ENCODE measurements at regions not wholly inside any gene's neighbourhood (a gene's known extent, or its start where the extent isn't known, plus 50 kb on each side); places are given as distances from the start of the nearest gene placed in this dataset.

- intact Hi-C loops (cut with DNase I) = no loop called here
- no peaks in the 10 kb centered on the region for H3K27me3 ChIP-seq
- H3K4me3 ChIP-seq = no peak overlapping the region
- ATAC-seq = no peak
- no peak overlapping the region for H3K27ac ChIP-seq
- H3K9me3 ChIP-seq = no peaks in the 10 kb centered on the region
- DNase-seq = no peak
- no peaks in the 10 kb centered on the region for H3K36me3 ChIP-seq (replicated peaks in 1 of 2; ENCODE audit: insufficient read depth in 1 of 2, low read depth in 2 of 2)
- TF ChIP-seq POLR2A (IDR thresholded peaks at IDR 0.05) (no peak), CTCF (IDR thresholded peaks at IDR 0.05) (no peak)
- WGBS, 2 donors = 60 to 78% methylated on average over 7 of the region's 7 CpGs
- no peaks in the 10 kb centered on the region for H3K4me1 ChIP-seq
These were observed 520.8 kb downstream of the HAPSTR1 start for GRCh38 chr16:9612267-9612666.

DNA sequence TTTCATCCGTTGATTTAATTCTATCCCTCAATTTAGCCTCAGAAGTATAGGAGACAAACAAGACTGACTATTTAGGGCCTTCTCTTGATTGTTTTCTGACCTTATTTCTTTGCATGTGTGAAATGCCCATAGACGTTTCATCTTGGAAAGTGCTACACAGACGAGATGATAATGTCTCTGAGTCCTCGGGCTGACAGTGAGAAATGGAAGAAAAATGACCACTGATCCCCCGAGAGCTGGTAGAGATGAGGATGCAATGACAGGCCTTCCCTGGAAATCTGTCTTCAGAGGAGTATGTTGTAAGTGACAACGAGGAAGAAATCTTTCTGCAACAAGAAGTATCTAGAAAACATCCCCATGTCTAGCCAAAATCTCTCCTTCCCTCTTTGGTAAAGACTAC is 522.9 kb downstream of the HAPSTR1 start:
- 77 to 82% methylated on average over 6 of the region's 6 CpGs for WGBS, 2 donors
- Histone ChIP-seq H3K27me3 (no peaks in the 10 kb centered on the region), H3K36me3 (replicated peaks in 1 of 2; ENCODE audit: insufficient read depth in 1 of 2, low read depth in 2 of 2) (no peaks in the 10 kb centered on the region), H3K4me1 (no peaks in the 10 kb centered on the region), H3K27ac (no peak overlapping the region), H3K4me3 (no peak overlapping the region), H3K9me3 (no peaks in the 10 kb centered on the region)
- intact Hi-C loops (cut with DNase I) = no loop called here
- DNase-seq = no peak
- no peak for ATAC-seq
- TF ChIP-seq POLR2A (IDR thresholded peaks at IDR 0.05) (no peak), CTCF (IDR thresholded peaks at IDR 0.05) (no peak)

- 60 to 72% methylated on average over 4 of the region's 4 CpGs for WGBS, 2 donors
These were observed 530.8 kb downstream of the HAPSTR1 start for GRCh38 chr16:9622268-9622667.

DNA sequence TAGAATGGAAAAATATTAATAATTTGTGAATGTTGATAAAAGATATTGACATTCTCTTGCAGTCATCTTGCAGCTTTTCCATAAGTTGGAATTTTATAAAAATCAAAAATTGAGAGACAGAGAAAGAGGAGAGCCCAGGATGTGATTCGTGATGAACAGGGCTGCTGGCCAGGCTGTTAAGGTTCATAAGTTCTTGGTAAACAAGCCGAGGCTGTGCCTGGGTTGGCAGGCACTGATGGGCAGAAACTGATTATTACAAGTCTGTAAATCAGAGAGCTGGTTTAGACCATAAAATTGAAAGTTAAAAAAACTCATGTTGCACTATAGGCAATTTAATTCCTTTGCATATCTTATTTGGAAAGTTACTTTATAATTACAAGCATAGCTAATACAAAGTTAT is 533.7 kb downstream of the HAPSTR1 start:
- no peak for ATAC-seq
- no peaks in the 10 kb centered on the region for H3K36me3 ChIP-seq (replicated peaks in 1 of 2; ENCODE audit: insufficient read depth in 1 of 2, low read depth in 2 of 2)
- peaks cover 10% of the 10 kb centered on the region for H3K4me1 ChIP-seq
- peak in 1 of 4 donors; percentile 29 for DNase-seq
- no peak overlapping the region for H3K27ac ChIP-seq
- intact Hi-C loops (cut with DNase I) = no loop called here
- H3K27me3 ChIP-seq = no peaks in the 10 kb centered on the region
- TF ChIP-seq CTCF (IDR thresholded peaks at IDR 0.05) (no peak), POLR2A (IDR thresholded peaks at IDR 0.05) (no peak)
- WGBS, 2 donors = 23 to 26% methylated on average over 2 of the region's 2 CpGs
- peaks cover 0 to 2% (median under 1%) of the 10 kb centered on the region in 3 donors for H3K9me3 ChIP-seq
- no peak overlapping the region for H3K4me3 ChIP-seq

More at GRCh38 chr16:9622268-9622667, 530.8 kb downstream of the HAPSTR1 start:
- H3K27me3 ChIP-seq = no peaks in the 10 kb centered on the region
- no peak overlapping the region for H3K4me3 ChIP-seq
- TF ChIP-seq CTCF (IDR thresholded peaks at IDR 0.05) = no peak
- TF ChIP-seq POLR2A (IDR thresholded peaks at IDR 0.05) = no peak
- H3K4me1 ChIP-seq = no peaks in the 10 kb centered on the region
- H3K36me3 ChIP-seq (replicated peaks in 1 of 2; ENCODE audit: insufficient read depth in 1 of 2, low read depth in 2 of 2) = no peaks in the 10 kb centered on the region
- peaks cover 0 to 5% (median 2%) of the 10 kb centered on the region in 3 donors for H3K9me3 ChIP-seq
- H3K27ac ChIP-seq = no peak overlapping the region
- intact Hi-C loops (cut with DNase I) = no loop called here
- ATAC-seq = no peak
- DNase-seq = no peak

DNA sequence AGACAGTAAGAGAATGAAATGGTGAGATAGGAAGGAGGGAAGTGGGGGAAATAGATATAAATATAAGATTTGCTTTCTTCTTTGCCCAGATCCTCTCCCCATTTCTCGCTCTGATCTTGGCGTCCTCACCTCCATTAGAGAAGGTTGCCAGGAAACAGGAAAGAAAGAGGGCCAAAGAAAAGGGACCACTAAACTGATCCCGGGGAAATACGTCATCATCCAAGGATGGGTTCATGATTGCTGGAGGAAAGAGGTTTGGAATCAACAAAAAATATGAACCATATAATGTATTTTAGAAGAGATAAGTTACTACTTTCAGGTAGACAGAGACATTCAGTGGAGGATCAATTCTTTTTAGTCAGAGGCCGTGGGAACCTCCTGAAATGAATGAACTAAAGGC is 536.0 kb downstream of the HAPSTR1 start:
- Histone ChIP-seq H3K27me3 (no peaks in the 10 kb centered on the region), H3K9me3 (no peaks in the 10 kb centered on the region), H3K27ac (no peak overlapping the region), H3K4me3 (no peak overlapping the region), H3K36me3 (replicated peaks in 1 of 2; ENCODE audit: insufficient read depth in 1 of 2, low read depth in 2 of 2) (no peaks in the 10 kb centered on the region), H3K4me1 (peaks cover 28% of the 10 kb centered on the region)
- TF ChIP-seq CTCF (IDR thresholded peaks at IDR 0.05) (no peak), POLR2A (IDR thresholded peaks at IDR 0.05) (no peak)
- 85 to 92% methylated on average over 5 of the region's 5 CpGs for WGBS, 2 donors
- DNase-seq (no peak), ATAC-seq (no peak)
- intact Hi-C loops (cut with DNase I) = no loop called here

Data from body of pancreas (tissue), 4 donors.